ENCODE measurements at regions not wholly inside any gene's neighbourhood (a gene's known extent, or its start where the extent isn't known, plus 50 kb on each side); places are given as distances from the start of the nearest gene placed in this dataset.
"Not testable (repeated sequence)": the region's sequence is repeated elsewhere in the genome, so short reads cannot be mapped to it uniquely, and the experiment has no call there.

DNA sequence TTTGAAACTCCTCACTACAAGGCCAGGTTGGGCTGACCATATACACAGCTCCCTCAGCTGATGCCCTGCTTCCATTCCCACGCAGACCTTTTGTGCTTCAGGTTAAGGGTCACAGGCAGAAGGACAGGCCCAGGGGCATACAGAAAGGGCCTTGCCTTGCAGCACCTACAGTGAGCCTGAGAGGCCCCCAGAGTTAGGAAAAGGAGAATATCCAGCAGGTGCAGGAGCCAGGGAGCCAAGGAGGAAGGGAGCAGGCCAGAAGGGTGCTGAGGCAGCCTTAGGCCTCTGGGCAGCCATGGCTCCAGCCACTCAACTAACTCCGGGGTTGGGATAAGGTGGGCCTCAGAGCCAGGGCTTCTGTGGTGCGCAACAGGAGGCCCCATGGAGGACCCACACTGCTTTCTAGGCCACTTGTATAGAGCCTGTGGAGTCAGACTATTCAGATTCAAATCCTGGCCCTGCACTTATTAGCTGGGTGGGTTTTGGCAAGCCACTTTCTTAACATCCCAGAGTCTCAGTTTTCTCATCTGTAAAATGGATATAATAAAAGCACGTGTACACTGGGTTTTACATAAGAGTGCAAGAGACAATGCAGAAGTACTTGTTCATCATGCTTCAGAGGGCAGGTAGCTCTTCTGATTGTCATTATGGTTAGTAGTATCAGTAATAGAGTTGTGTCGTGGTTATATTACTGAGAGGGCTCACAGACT lies 214.6 kb upstream of the HAAO start:
- TF ChIP-seq, protein P1, sequence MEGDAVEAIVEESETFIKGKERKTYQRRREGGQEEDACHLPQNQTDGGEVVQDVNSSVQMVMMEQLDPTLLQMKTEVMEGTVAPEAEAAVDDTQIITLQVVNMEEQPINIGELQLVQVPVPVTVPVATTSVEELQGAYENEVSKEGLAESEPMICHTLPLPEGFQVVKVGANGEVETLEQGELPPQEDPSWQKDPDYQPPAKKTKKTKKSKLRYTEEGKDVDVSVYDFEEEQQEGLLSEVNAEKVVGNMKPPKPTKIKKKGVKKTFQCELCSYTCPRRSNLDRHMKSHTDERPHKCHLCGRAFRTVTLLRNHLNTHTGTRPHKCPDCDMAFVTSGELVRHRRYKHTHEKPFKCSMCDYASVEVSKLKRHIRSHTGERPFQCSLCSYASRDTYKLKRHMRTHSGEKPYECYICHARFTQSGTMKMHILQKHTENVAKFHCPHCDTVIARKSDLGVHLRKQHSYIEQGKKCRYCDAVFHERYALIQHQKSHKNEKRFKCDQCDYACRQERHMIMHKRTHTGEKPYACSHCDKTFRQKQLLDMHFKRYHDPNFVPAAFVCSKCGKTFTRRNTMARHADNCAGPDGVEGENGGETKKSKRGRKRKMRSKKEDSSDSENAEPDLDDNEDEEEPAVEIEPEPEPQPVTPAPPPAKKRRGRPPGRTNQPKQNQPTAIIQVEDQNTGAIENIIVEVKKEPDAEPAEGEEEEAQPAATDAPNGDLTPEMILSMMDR (IDR thresholded peaks at IDR 0.05; ENCODE audit: extremely low read depth, missing control alignments) = no peak
- no peak for DNase-seq (ENCODE audit: low spot score)

DNA sequence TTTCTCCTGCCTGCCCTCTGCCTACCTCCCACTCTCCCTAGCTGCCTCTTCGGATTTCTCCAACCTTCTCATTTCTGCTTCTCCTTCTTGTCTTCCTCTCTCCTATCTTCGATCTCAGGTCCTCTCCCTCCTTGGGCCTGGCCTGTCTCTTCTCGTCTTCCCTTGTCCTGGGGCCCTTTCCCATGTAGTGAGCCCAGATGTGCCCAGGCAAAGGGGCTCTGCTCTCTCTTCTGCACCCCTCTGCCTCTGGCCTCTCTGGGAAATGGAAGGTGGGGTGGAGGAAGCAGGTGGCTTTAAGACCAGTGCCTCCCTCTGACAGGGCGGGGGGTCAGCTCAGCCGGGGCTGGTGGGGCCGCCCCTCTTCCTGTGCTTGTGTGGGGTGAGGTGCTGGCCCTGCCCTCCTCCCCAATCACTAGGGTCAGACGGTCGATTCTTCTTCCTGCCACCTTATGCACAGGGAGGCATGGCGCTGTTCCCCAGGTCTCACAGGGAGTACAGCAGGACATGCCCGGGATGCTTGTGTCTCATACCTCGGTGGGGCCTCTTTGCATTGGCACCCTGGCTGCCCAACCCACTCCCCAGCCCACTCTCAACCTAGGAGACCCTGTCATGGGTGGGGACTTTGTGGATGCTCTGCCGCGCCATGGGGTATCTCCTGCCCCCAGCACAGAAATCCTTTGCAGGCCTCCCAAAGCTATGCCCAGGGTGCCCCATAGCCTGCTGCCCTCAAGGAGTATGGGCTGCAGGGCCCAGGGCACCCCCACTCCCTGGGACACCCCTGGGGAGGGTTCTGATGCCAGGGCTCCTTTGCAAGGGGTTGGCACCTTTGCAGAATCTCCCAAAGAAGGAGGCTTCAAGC lies 213.8 kb upstream of the HAAO start:
- TF ChIP-seq, protein P1 (IDR thresholded peaks at IDR 0.05; ENCODE audit: extremely low read depth, missing control alignments) = no peak
- no peak for DNase-seq (ENCODE audit: low spot score)

DNA sequence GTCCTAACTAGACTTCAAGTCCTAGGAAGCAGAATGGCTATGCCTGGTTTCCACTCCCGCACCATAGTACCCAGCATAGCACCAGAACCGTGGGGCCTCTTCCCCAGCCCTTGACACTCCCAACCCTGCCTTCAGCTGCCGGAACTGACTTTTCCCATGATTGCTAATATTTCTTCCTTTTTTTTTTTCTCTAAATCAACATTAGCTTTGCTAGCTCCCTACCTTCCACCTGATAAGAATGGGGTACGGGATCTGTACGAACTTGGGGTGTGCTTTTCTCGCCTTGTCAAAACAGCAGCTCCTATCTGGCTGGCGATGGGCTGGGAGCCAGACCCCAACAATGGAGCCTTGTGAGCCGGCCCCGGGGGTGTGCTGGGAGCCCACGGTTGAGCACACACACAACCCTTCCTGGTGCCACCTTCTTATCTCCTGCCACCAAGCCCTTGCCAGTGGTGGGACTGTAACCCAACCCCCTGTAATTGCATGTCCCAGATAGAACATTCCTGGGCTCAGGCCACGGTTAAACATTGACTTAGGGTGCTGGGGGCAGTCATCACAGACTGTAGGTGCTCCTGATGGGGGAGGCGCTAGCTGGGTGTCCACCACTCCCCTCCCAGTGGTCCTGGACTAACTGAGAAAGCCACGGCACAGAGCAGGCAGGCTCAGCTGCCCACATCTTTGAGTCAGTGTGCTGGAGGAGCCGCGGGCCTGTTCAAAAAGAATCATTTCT lies 213.0 kb upstream of the HAAO start:
- TF ChIP-seq, protein P1 (IDR thresholded peaks at IDR 0.05; ENCODE audit: extremely low read depth, missing control alignments) = no peak
- DNase-seq (ENCODE audit: low spot score) = no peak

DNA sequence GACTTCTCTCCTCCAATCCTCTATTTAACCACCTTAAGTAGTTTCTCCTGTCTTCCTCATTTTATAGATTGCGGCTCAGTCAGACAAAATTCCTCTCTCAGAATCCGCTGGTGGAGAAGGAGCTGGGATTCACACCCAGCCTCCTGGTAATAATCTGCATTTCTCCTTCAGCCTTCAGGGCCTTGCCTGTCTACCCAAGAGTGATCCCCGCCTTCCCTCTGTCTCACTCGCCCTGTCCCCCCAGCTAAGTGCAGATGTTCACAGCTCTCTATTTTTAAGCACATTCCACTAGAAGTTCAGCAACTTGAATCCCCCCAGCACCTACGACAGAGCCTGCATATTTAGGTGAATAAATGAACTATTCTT lies 212.5 kb upstream of the HAAO start:
- TF ChIP-seq, protein P1 (IDR thresholded peaks at IDR 0.05; ENCODE audit: extremely low read depth, missing control alignments) = no peak
- no peak for DNase-seq (ENCODE audit: low spot score)

DNA sequence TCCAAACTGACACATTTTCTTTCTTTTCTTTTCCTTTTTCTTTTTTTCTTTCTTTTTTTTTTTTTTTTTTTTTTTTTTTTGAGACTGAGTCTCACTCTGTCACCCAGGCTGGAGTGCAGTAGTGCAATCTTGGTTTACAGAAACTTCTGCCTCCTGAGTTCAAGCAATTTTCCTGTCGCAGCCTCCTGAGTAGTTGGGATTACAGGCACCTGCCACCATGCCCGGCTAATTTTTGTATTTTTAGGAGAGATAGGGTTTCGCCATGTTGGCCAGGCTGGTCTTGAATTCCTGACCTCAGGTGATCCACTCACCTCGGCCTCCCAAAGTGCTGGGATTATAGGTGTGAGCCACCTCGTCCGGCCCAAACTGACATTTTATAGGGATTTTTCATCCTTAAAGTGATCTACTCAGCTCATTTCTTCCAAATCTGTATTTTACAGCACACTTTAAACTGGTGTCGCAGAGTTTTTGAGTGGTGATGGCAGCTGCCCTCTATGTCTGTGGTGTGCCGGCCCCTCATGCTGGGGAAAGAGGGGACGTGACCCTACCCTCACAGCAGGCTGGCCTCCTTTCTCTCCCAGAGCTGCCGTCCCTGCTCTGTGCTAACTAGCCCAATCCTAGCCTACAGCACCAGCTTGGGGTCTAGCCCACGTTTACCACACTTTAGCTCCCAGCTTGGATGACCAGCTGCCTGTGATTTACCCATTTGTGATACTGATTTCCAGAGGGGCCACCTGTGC lies 211.9 kb upstream of the HAAO start:
- not testable (repeated sequence) for DNase-seq (ENCODE audit: low spot score)

DNA sequence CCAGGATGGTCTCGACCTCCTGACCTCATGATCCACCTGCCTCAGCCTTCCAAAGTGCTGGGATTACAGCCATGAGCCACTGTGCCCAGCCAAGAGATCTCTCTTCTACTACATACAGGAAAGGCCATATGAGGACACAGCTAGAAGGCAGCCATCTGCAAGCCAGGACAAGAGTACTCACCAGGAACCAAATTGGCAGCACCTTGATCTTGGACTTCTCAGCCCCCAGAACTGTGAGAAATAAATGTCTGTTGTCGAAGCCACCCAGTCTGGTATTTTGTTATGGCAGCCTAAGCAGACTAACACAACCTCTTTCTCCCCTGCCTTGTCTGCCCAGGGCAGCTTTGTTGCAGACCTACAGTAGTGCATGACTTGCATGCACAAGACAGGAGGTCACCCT lies 211.3 kb upstream of the HAAO start:
- no peak for DNase-seq (ENCODE audit: low spot score)
- TF ChIP-seq, protein P1 (IDR thresholded peaks at IDR 0.05; ENCODE audit: extremely low read depth, missing control alignments) = no peak

DNA sequence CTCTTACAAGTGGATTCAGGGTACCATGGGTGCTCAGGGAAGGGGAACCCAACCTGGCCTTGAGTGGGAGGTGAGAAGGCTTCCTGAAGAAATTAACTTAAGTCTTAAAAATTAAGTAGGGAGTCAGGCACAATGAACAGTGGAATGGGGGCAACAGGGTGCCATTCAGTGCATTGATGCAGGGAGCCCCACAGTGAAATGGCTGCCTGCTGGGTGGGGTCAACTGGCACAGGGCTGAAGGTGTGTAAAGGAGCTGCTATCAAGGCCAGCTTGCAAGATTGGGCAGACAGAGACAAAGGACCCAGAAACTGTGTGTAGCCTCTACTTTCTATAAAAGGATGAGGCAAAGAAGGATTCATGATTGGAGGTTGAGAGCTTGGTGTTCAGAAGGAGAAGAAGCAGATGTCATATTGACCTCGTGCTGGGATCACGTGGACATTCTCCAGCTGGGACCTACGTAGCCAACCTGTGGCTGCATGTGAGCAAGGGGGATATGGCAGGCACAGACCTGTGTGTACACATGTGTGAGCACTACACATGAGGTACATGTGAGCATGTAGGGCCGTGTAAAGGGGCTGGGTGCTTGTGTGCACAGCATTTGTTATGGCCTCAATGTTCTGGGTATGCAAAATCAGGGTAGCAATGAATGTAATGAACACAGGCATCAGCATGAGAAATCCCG lies 209.5 kb upstream of the HAAO start:
- TF ChIP-seq, protein P1 (IDR thresholded peaks at IDR 0.05; ENCODE audit: extremely low read depth, missing control alignments) = no peak
- DNase-seq (ENCODE audit: low spot score) = no peak

All from GM20000 (cell line).